ENCODE measurements at regions not wholly inside any gene's neighbourhood (a gene's known extent, or its start where the extent isn't known, plus 50 kb on each side); places are given as distances from the start of the nearest gene placed in this dataset.

- Histone ChIP-seq H3K4me3 (replicated peaks in 1 of 3) (no peak overlapping the region), H3K27me3 (no peaks in the 10 kb centered on the region), H3K9me3 (no peaks in the 10 kb centered on the region), H3K36me3 (no peaks in the 10 kb centered on the region), H3K27ac (no peak overlapping the region), H3K4me1 (no peaks in the 10 kb centered on the region)
- WGBS, 2 donors = 95 to 98% methylated on average over 1 of the region's 1 CpG
- DNase-seq = no peak
- intact Hi-C loops (cut with DNase I) = no loop called here
- TF ChIP-seq CTCF (IDR thresholded peaks at IDR 0.05) (no peak), POLR2A (IDR thresholded peaks at IDR 0.05) (no peak)
Measured at GRCh38 chr7:25678215-25678614, 449.9 kb upstream of the NPVF start.

GRCh38 chr7:25680636-25681035, 452.4 kb upstream of the NPVF start:
- intact Hi-C loops (cut with DNase I) = no loop called here

GRCh38 chr7:25684360-25684759, 456.1 kb upstream of the NPVF start:
- H3K4me3 ChIP-seq (replicated peaks in 1 of 3) = no peak overlapping the region

More at GRCh38 chr7:25680636-25681035, 452.4 kb upstream of the NPVF start:
- H3K36me3 ChIP-seq = no peaks in the 10 kb centered on the region
- H3K27me3 ChIP-seq = no peaks in the 10 kb centered on the region
- H3K9me3 ChIP-seq = no peaks in the 10 kb centered on the region
- H3K4me1 ChIP-seq = no peaks in the 10 kb centered on the region
- no peak for DNase-seq
- H3K27ac ChIP-seq = no peak overlapping the region
- no peak overlapping the region for H3K4me3 ChIP-seq (replicated peaks in 1 of 3)
- TF ChIP-seq POLR2A (IDR thresholded peaks at IDR 0.05) = no peak
- no peak for TF ChIP-seq CTCF (IDR thresholded peaks at IDR 0.05)

GRCh38 chr7:25686493-25686892, 458.2 kb upstream of the NPVF start:
- peaks cover 0 to 5% of the 10 kb centered on the region in 2 donors for H3K4me1 ChIP-seq

More at GRCh38 chr7:25684360-25684759, 456.1 kb upstream of the NPVF start:
- WGBS, 2 donors = 85 to 89% methylated on average over 4 of the region's 4 CpGs
- Histone ChIP-seq H3K4me1 (peaks cover 0 to 5% of the 10 kb centered on the region in 2 donors), H3K27me3 (no peaks in the 10 kb centered on the region), H3K36me3 (no peaks in the 10 kb centered on the region), H3K27ac (no peak overlapping the region), H3K9me3 (no peaks in the 10 kb centered on the region)
- TF ChIP-seq CTCF (IDR thresholded peaks at IDR 0.05) (no peak), POLR2A (IDR thresholded peaks at IDR 0.05) (no peak)
- no peak for DNase-seq
- intact Hi-C loops (cut with DNase I) = no loop called here

GRCh38 chr7:25694211-25694610, 457.8 kb upstream of the NFE2L3 start:
- no peaks in the 10 kb centered on the region for H3K27me3 ChIP-seq
- H3K27ac ChIP-seq = no peak overlapping the region
- H3K36me3 ChIP-seq = no peaks in the 10 kb centered on the region
- TF ChIP-seq CTCF (IDR thresholded peaks at IDR 0.05) = no peak
- no peak for TF ChIP-seq POLR2A (IDR thresholded peaks at IDR 0.05)
- DNase-seq = no peak
- H3K4me1 ChIP-seq = no peaks in the 10 kb centered on the region
- no peaks in the 10 kb centered on the region for H3K9me3 ChIP-seq
- no peak overlapping the region for H3K4me3 ChIP-seq (replicated peaks in 1 of 3)
- intact Hi-C loops (cut with DNase I) = no loop called here
- 68 to 69% methylated on average over 2 of the region's 2 CpGs for WGBS, 2 donors

More at GRCh38 chr7:25686493-25686892, 458.2 kb upstream of the NPVF start:
- H3K27ac ChIP-seq = no peak overlapping the region
- TF ChIP-seq POLR2A (IDR thresholded peaks at IDR 0.05) = no peak
- no peak for TF ChIP-seq CTCF (IDR thresholded peaks at IDR 0.05)
- no peaks in the 10 kb centered on the region for H3K27me3 ChIP-seq
- WGBS, 2 donors = 48 to 62% methylated on average over 4 of the region's 4 CpGs
- intact Hi-C loops (cut with DNase I) = no loop called here
- no peak overlapping the region for H3K4me3 ChIP-seq (replicated peaks in 1 of 3)
- H3K9me3 ChIP-seq = no peaks in the 10 kb centered on the region
- no peaks in the 10 kb centered on the region for H3K36me3 ChIP-seq
- no peak for DNase-seq
